ENCODE measurements at regions not wholly inside any gene's neighbourhood (a gene's known extent, or its start where the extent isn't known, plus 50 kb on each side); places are given as distances from the start of the nearest gene placed in this dataset.
"Not testable (repeated sequence)": the region's sequence is repeated elsewhere in the genome, so short reads cannot be mapped to it uniquely, and the experiment has no call there.

DNA sequence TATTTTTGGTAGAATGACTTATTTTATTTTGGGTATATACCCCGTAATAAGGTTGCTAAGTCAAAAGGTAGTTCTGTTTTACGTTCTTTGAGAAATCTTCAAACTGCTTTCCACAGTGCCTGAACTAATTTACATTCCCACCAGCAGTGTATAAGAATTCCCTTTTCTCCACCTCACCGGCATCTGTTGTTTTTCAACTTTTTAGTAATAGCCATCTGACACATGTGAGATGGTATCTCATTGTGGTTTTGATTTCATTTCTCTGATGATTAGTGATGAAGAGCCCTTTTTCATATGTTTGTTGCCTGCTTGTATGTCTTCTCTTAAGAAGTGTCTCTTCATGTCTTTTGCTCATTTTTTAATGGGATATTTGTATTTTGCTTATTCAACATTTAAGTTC, 215.2 kb upstream of the TFPI start:
- intact Hi-C loops (cut with DNase I): no loop called here
- no peak for DNase-seq (ENCODE audit: low spot score)

GRCh38 chr2:187774551-187775071, 220.4 kb upstream of the TFPI start:
- intact Hi-C loops (cut with DNase I): no loop called here
- DNase-seq (ENCODE audit: low spot score): no peak

DNA sequence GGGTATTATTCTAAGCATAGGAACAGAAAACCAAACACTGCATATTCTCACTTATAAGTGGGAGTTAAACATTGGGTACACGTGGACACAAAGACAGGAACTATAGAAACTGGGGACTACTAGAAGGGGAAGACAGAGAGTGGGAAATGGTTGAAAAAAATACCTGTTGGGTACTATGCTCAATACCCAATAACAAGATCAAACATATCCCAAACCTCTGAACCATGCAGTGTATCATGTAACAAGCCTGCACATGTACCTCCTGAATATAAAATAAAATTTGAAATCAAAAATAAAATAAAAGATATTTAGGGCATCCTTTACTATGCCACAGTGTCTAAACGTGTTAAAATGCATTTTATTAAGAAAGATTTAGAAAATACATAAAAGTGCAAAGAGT, 221.0 kb upstream of the TFPI start:
- intact Hi-C loops (cut with DNase I): no loop called here
- no peak for DNase-seq (ENCODE audit: low spot score)

DNA sequence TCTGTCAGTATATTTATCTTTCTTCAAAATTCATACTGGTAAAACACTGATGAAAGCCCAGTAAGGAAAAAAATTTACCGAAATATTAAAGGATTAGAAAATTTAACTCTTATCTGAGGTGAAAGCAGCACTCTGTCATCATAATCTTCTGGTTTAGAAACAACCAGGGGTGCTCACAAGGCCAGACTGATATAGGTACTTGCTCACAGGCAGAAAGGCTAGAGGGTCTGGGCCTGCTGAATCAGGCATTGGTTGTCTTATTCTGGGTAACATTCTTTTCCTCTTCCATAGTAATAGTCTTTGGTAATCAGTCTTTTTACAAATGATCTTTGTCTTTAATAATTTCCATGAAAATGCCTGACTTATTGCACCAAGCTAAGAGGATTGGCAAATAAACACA, 221.4 kb upstream of the TFPI start:
- intact Hi-C loops (cut with DNase I): no loop called here
- DNase-seq (ENCODE audit: low spot score): no peak

GRCh38 chr2:187782301-187782700, 228.1 kb upstream of the TFPI start:
- intact Hi-C loops (cut with DNase I): no loop called here
- DNase-seq (ENCODE audit: low spot score): no peak

DNA sequence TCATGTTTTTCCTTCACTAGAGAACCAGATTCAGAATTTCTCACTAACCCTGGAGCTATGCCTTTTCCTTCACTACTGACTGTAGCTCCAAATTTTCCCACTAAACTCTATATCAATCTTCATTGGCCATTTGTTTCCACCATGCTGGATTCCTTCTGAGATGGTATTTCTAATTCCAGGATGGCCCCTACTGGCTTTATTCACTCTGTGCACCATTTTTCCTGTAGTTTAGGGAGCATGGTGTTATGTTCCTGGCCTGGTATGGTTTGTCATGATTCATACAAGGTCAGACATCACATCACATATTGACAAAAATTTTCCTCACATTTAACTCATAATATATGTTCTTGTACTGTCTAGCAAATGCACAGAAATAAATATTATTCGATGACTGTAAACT, 229.2 kb upstream of the TFPI start:
- intact Hi-C loops (cut with DNase I): no loop called here
- DNase-seq (ENCODE audit: low spot score): no peak

- DNase-seq (ENCODE audit: low spot score); intact Hi-C loops (cut with DNase I): not testable (repeated sequence)
These were observed 229.9 kb upstream of the TFPI start for GRCh38 chr2:187784138-187784537.

- intact Hi-C loops (cut with DNase I): loop anchor here in 1 of 2 donors (5.0 kb wide), 1 partner anchor 398 kb away; no protein-coding TSS in a partner anchor
- DNase-seq (ENCODE audit: low spot score): no peak
These were observed 245.4 kb upstream of the TFPI start for GRCh38 chr2:187799601-187800000.

GRCh38 chr2:187803816-187804215, 249.6 kb upstream of the TFPI start:
- intact Hi-C loops (cut with DNase I): no loop called here

DNA sequence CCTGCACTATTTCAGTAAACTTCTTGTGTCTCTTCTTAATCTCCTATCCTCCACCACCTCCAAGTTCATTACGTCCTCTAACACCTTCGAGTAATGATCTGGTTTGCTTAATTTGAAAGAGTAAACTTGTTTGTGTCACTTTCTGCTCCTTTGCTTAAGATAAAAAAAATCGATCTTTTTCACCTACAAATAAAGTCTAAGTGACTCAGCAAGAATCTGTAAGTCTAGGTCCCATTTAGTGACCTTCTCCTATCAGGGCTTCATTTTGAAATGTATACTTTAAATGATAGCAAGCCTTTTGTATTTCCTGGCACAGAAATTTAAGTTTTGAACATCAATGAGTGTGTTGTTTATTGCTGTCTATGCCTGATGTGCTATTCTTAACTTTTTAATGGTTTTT, 260.9 kb upstream of the TFPI start:
- intact Hi-C loops (cut with DNase I): no loop called here
- DNase-seq (ENCODE audit: low spot score): no peak

More at GRCh38 chr2:187803816-187804215, 249.6 kb upstream of the TFPI start:
- no peak for DNase-seq (ENCODE audit: low spot score)

DNA sequence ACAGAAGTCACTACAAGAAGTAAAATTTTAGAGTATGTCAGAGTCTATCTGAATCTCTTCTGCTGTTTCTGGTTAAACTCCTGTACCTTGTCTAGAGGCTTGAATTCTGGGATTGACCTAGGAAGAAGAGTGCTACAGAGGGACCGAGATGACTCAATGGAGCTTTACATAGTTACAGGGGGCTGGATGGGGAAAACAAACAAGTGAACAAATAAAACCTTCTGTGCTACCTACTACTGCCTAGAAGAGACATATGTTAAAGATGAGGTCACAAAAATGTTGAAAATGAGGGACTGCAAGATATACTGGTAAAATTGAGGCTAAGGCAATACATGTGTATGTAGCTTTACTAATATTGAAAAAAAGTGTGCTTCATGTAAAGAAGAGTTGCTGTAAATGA, 265.4 kb upstream of the TFPI start:
- no peak for DNase-seq (ENCODE audit: low spot score)
- intact Hi-C loops (cut with DNase I): no loop called here

GRCh38 chr2:187825108-187825507, 270.9 kb upstream of the TFPI start:
- DNase-seq (ENCODE audit: low spot score): no peak
- intact Hi-C loops (cut with DNase I): no loop called here

GRCh38 chr2:187826023-187826422, 271.8 kb upstream of the TFPI start:
- no peak for DNase-seq (ENCODE audit: low spot score)
- intact Hi-C loops (cut with DNase I): no loop called here

DNA sequence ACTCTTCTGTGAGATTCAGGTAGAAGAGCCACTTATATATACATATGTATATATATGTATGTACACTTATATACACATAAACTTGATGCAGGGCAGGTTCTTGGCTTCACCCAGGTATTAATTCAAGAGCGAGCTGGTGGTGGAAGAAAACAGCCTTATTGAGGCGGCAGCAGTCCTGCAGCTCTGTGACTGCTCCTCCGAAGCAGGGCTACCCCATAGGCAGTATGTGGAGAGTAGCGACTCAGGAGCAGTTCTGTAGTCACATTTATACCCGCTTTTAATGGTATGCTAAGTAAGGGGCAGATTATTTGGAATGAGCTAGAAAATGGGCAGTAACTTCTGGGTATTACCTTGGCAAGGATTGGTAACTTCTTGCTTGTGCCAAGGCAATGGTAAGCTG, 280.6 kb upstream of the TFPI start:
- intact Hi-C loops (cut with DNase I): no loop called here
- no peak for DNase-seq (ENCODE audit: low spot score)

- intact Hi-C loops (cut with DNase I): no loop called here
- no peak for DNase-seq (ENCODE audit: low spot score)
These were observed 284.5 kb upstream of the TFPI start for GRCh38 chr2:187838690-187839089.

DNA sequence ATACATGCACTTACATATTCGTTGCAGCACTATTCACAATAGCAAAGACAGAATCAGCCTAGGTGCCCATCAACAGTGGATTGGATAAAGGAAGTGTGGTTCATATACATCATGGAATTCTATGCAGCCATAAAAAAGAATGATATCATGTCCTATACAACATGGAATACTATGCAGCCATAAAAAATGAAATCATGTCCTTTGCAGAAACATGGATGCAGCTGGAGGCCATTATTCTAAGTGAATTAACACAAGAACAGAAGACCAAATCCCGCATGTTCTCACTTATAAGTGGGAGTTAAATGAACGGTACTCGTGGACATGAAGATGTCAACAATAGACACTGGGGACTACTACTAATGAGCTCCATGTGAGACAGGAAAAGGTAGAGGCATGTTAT, 288.1 kb upstream of the TFPI start:
- DNase-seq (ENCODE audit: low spot score): no peak
- intact Hi-C loops (cut with DNase I): no loop called here

DNA sequence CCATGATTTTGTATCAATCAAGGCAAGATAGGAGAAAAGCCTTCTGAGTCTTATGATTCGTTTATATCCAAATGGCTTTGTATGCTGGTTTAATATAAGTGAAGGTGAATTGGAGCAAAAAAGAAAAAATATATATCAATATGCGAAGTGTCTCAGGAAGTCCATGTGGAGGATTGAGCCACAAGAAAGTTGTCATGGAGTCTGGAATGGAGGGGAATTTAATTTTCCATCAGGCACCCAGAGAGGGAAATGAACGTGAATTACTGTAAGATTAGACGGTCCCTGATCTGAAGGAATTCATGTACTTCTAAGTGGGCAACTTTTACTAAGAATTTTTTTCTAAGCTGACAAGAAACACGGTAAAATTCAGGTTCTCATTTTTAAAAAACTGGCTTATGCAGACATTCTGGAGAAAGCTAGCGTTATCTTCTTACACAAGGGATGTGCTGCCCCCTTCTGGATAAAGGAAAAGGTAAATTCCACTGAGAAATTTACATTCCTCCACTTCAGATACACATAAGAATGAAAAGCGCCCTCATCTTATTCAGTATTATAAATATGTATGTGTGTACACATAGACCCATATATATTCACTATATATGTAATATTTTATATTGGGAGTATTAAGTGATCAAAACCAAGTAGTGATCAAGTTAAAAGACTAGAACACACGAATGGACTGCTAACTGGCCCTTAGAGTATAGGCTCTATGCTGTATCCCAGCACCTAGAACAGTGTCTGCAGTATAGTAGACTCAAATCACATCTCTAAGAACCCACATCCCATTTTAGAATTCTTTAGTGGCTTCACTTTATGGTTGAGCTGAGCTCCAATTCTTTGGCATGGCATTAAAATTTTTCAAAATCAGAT, 289.0 kb upstream of the TFPI start:
- intact Hi-C loops (cut with DNase I): no loop called here
- DNase-seq (ENCODE audit: low spot score): no peak

GRCh38 chr2:187847245-187848208, 293.3 kb upstream of the TFPI start:
- intact Hi-C loops (cut with DNase I): no loop called here
- DNase-seq (ENCODE audit: low spot score): no peak

DNA sequence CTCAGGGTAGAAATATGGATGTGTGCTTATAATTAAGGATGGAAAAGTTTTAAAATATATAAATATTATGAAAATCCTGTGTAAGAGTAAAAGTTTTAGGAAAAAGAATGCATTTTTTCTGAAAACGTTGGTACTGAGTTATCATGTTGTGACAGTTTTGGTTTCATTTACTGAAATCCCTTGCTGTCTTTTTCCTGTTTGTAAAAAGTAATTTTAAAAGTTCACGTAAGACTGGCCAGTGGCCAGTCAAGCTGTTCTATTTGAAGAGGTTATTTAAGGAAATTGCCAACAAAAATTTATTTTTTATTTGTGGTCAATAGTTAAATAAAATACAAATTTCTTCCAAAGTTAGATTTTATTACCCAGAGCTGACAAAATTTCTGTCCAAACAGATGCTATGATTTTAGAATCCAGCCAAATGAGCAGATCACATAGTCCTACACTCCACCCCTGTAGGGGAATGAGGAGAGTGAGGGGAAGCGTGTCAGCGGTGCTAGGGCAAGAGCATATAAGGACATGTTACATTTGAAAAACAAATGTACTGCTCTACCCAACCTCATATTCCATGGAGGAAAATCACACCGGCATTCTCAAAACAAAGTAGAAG, 297.8 kb upstream of the TFPI start:
- intact Hi-C loops (cut with DNase I): no loop called here
- no peak for DNase-seq (ENCODE audit: low spot score)

DNA sequence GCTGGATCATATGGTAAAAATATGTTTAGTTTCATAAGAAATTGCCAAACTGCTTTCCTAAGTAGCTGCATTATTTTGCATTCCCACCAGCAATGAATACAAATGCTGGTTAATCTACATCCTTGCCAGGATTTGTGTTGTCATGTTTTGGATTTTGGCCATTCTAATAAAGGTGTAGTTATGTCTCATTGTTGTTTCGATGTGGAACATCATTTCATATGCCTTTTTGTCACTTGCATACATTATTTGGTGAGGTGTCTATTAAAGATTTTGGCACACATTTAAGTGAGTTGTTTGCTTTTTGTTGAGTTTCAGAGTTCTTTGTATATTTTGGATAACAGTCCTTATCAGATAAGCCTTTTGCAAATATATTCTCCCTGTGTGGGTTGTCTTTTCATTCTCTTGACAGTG, 299.2 kb upstream of the TFPI start:
- DNase-seq (ENCODE audit: low spot score): no peak
- intact Hi-C loops (cut with DNase I): no loop called here
